Mucosa of rectum (tissue), 2 donors: ENCODE measurements at regions not wholly inside any gene's neighbourhood (a gene's known extent, or its start where the extent isn't known, plus 50 kb on each side); places are given as distances from the start of the nearest gene placed in this dataset.
"Not testable (repeated sequence)": the region's sequence is repeated elsewhere in the genome, so short reads cannot be mapped to it uniquely, and the experiment has no call there.

Source experiments
- H3K27ac ChIP-seq, 2 donors: one replicate each; pipeline ENCODE4 v1.7.0; 2013; ENCODE audit warnings: inconsistent platforms in 2 of 2, low read depth in 2 of 2, low read length in 2 of 2
- H3K27me3 ChIP-seq, 2 donors: one replicate each; pipeline ENCODE4 v1.7.0; 2013; ENCODE audit warnings: low read length in 2 of 2; ENCODE audit not compliant: control insufficient read depth in 2 of 2, insufficient read depth in 2 of 2
- H3K36me3 ChIP-seq, 2 donors: one replicate each; pipeline ENCODE4 v1.7.0; 2013; ENCODE audit warnings: low read length in 2 of 2; ENCODE audit not compliant: control insufficient read depth in 2 of 2, insufficient read depth in 2 of 2
- H3K4me1 ChIP-seq, 2 donors: one replicate each; pipeline ENCODE4 v1.7.0; 2013; ENCODE audit warnings: low read length in 2 of 2, mild to moderate bottlenecking in 1 of 2; ENCODE audit not compliant: control insufficient read depth in 2 of 2, insufficient read depth in 2 of 2
- H3K4me3 ChIP-seq, 2 donors: one replicate each; pipeline ENCODE4 v1.7.0; 2013; ENCODE audit warnings: low read length in 2 of 2
- H3K9ac ChIP-seq, 2 donors: one replicate each; pipeline ENCODE4 v1.7.0; 2013; ENCODE audit warnings: low read length in 2 of 2, low read depth in 1 of 2, mild to moderate bottlenecking in 1 of 2
- H3K9me3 ChIP-seq, 2 donors: one replicate each; pipeline ENCODE4 v1.7.0; 2013; ENCODE audit warnings: low read length in 2 of 2; ENCODE audit not compliant: control insufficient read depth in 2 of 2
- donor health status: healthy.
- donor health status: Normal muscosa, but diverticular disease.

GRCh38 chr7:65235586-65235985 lies 138.1 kb upstream of the ZNF92 start:
- Histone ChIP-seq H3K27me3 (peaks cover 6 to 10% of the 10 kb centered on the region in 2 donors), H3K9ac (no peak overlapping the region), H3K4me3 (no peak overlapping the region), H3K9me3 (no peaks in the 10 kb centered on the region), H3K27ac (no peak overlapping the region), H3K36me3 (no peaks in the 10 kb centered on the region), H3K4me1 (no peaks in the 10 kb centered on the region)

GRCh38 chr7:65233409-65234034 lies 140.1 kb upstream of the ZNF92 start:
- H3K4me3 ChIP-seq, result no peak overlapping the region
- H3K4me1 ChIP-seq, result no peaks in the 10 kb centered on the region
- no peaks in the 10 kb centered on the region for H3K36me3 ChIP-seq

GRCh38 chr7:65230231-65230630 lies 143.4 kb upstream of the ZNF92 start:
- Histone ChIP-seq H3K36me3 (no peaks in the 10 kb centered on the region), H3K27me3 (no peaks in the 10 kb centered on the region), H3K9ac (no peak overlapping the region), H3K4me3 (no peak overlapping the region), H3K9me3 (no peaks in the 10 kb centered on the region), H3K4me1 (no peaks in the 10 kb centered on the region), H3K27ac (no peak overlapping the region)

More at GRCh38 chr7:65233409-65234034, 140.1 kb upstream of the ZNF92 start:
- Histone ChIP-seq H3K9ac (no peak overlapping the region), H3K9me3 (no peaks in the 10 kb centered on the region), H3K27me3 (no peaks in the 10 kb centered on the region), H3K27ac (no peak overlapping the region)

GRCh38 chr7:65225422-65226006 lies 148.1 kb upstream of the ZNF92 start:
- H3K9ac ChIP-seq, result no peak overlapping the region
- H3K36me3 ChIP-seq, result no peaks in the 10 kb centered on the region
- H3K27me3 ChIP-seq, result no peaks in the 10 kb centered on the region
- no peak overlapping the region for H3K4me3 ChIP-seq
- H3K27ac ChIP-seq, result no peak overlapping the region
- H3K9me3 ChIP-seq, result no peaks in the 10 kb centered on the region
- H3K4me1 ChIP-seq, result no peaks in the 10 kb centered on the region

GRCh38 chr7:65222655-65223054 lies 151.0 kb upstream of the ZNF92 start:
- Histone ChIP-seq H3K4me3 (no peak overlapping the region), H3K27me3 (no peaks in the 10 kb centered on the region), H3K9me3 (no peaks in the 10 kb centered on the region), H3K36me3 (no peaks in the 10 kb centered on the region), H3K4me1 (no peaks in the 10 kb centered on the region), H3K9ac (no peak overlapping the region), H3K27ac (no peak overlapping the region)

- no peak overlapping the region for H3K9ac ChIP-seq
- H3K4me3 ChIP-seq, result no peak overlapping the region
- no peaks in the 10 kb centered on the region for H3K4me1 ChIP-seq
- H3K27ac ChIP-seq, result no peak overlapping the region
- H3K36me3 ChIP-seq, result no peaks in the 10 kb centered on the region
- H3K27me3 ChIP-seq, result no peaks in the 10 kb centered on the region
- no peaks in the 10 kb centered on the region for H3K9me3 ChIP-seq
Observed at GRCh38 chr7:65221683-65222082, 152.0 kb upstream of the ZNF92 start.

- H3K4me3 ChIP-seq, result no peak overlapping the region
Observed at GRCh38 chr7:65219623-65220022, 154.0 kb upstream of the ZNF92 start.

GRCh38 chr7:65216469-65216868 lies 157.2 kb upstream of the ZNF92 start:
- no peaks in the 10 kb centered on the region for H3K4me1 ChIP-seq
- H3K9ac ChIP-seq, result no peak overlapping the region
- H3K4me3 ChIP-seq, result no peak overlapping the region
- no peaks in the 10 kb centered on the region for H3K36me3 ChIP-seq
- no peak overlapping the region for H3K27ac ChIP-seq
- no peaks in the 10 kb centered on the region for H3K9me3 ChIP-seq
- no peaks in the 10 kb centered on the region for H3K27me3 ChIP-seq

More at GRCh38 chr7:65219623-65220022, 154.0 kb upstream of the ZNF92 start:
- no peak overlapping the region for H3K27ac ChIP-seq
- no peaks in the 10 kb centered on the region for H3K27me3 ChIP-seq
- no peaks in the 10 kb centered on the region for H3K36me3 ChIP-seq
- H3K4me1 ChIP-seq, result no peaks in the 10 kb centered on the region
- H3K9me3 ChIP-seq, result no peaks in the 10 kb centered on the region
- H3K9ac ChIP-seq, result no peak overlapping the region

GRCh38 chr7:65213260-65213659 lies 160.4 kb upstream of the ZNF92 start:
- not testable (repeated sequence) for H3K4me3 ChIP-seq, H3K27ac ChIP-seq, H3K9me3 ChIP-seq, H3K4me1 ChIP-seq, H3K9ac ChIP-seq, H3K36me3 ChIP-seq, H3K27me3 ChIP-seq

GRCh38 chr7:65199221-65199620 lies 174.4 kb upstream of the ZNF92 start:
- not testable (repeated sequence) for H3K9ac ChIP-seq, H3K9me3 ChIP-seq, H3K27me3 ChIP-seq, H3K27ac ChIP-seq, H3K4me3 ChIP-seq, H3K36me3 ChIP-seq, H3K4me1 ChIP-seq
